SKM-1 treated with dmso at 0.1 percent for 144 hours (cell line): ENCODE measurements at regions not wholly inside any gene's neighbourhood (a gene's known extent, or its start where the extent isn't known, plus 50 kb on each side); places are given as distances from the start of the nearest gene placed in this dataset.

ENCODE experiments used
- DNase-seq: peaks from one replicate; lab custom pipeline; 2025; ENCODE audit not compliant: unreplicated experiment; lab: John Stamatoyannopoulos, UW

DNA sequence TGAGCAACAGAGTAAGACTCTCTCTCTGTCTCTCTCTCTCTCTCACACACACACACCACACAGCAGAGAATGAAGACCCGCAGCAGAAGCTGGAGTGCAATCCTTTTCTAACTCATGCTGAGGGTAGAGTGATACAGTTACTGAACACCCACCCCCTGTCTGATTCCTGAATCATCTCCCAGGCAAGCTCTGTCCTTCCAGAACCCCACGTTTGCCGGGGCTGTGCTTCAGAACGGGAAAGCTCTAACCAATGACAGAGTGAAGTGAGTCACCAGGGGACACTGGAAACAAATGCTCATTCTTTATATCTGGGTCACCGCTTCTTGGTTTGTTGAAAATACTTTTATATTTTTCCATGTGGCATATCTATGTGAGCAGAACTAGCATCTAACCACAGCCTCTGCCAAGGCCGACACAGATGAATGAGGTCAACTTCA is 553.7 kb upstream of the AMELY start:
- DNase-seq, result no peak

DNA sequence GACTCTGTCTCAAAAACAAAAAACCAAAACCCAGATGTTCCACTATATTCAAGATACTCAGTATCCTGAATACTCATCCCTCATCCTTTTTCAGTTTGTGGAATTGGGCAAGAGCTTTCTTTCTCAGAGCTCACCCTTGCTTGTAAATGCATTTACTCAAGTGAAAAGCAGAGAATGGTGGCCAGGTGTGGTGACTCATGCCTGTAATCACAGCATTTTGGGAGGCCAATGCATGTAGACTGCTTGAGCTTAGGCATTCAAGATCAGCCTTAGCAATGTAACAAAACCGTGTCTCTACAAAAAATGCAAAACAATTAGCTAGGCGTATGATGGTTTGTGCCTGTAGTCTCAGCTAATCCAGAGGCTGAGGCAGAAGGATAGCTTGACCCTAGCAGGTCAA is 553.2 kb upstream of the AMELY start:
- DNase-seq, result no peak

DNA sequence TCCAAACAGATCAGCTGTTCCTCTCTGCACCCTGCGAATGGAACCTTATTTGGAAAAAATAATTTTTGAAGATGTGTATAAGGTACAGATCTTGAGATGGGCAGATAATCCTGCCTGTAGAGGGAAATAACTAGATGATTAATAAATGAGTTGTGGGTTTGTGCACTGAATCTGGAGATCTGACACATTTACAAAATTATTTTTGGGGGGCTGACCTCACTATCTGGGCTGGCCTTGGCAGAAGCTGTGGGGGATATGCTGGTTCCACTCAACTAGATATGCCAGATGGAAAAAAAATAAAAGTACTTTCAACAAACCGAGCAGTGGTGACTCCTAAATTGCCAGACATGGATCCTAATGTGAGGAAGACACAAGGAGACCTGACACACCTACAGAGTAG is 552.2 kb upstream of the AMELY start:
- no peak for DNase-seq

DNA sequence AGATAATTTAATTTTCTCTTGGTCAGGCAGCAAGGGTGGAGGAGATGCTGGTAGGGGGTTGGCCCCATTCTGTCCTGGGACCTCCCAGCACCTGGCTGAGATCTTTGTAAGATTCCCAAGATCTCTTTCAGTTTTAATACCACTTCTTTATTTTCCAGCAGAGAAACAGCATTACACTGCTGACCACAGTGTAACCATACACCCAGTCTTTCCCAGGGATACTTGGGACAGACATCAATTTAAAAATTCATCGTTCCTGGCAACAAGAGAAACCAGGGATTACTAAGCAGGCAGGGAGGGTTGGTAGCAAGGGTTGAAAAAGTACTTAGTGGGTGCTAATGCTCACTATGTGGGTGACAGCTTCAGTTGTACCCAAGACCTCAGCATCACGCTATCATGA is 551.6 kb upstream of the AMELY start:
- no peak for DNase-seq

DNA sequence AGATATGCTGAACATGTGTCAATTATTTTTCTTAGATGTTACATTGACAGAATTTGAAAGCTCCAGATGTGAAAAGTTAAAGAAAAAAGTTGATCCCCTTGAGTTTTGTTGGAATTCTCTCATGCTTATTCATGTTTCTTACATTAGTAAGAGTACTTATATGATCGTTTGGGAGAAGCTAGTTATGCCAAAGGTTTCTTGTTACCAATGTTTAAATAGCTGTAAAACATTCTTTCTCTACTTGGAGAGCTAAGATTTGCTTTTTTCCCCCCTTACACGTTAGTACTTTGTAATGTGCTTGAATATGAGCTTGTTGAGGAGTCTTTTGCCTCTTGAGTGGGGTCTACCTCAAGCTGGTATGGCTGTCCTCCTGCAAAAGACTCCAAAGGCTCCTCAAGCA is 551.1 kb upstream of the AMELY start:
- DNase-seq, result no peak

DNA sequence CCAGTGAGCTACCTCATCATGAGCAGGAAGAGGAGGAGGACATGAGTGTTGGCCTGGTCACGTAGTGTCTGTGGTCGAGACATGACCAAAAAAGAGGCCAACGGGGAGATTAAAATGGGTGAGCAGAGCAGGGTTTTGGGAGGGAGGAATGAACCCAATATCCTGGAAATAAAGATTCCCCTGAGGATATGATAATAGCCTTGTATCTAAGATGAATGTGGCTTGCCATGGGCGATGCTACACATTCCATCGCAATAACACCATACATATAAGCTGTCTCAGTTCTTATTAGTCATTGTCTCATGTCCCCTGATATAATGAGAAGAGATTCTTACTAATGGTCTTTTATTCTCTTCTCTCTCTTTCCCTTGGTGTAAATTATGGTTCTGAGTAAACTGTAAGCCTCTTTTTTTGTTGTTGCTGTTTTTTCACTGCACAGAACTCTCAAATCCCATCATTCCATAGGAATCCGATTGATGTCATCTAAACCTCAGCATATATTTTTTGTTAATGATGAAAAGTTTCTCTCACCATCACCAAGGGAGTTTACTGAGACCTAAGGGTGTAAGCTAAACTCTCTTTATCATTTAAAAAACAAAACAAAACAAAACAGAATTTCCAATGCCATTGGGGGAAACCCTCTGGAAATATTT is 550.4 kb upstream of the AMELY start:
- no peak for DNase-seq

DNA sequence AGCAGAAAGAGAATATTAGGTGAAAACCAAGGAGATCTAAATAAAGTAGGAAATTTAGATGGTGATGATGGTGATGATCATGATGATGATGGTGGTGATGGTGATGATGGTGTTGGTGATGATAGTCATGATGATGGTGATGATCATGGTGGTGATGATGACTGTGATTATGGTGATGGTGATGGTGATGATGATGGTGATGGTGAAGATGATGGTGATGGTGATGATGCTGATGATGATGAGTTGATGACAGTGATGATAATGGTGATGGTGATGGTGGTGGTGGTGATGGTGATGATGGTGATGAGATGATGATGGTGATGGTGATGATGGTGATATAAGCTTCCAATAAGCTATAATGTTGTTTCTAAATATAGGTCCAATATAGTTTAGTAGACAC is 548.2 kb upstream of the AMELY start:
- DNase-seq, result no peak

DNA sequence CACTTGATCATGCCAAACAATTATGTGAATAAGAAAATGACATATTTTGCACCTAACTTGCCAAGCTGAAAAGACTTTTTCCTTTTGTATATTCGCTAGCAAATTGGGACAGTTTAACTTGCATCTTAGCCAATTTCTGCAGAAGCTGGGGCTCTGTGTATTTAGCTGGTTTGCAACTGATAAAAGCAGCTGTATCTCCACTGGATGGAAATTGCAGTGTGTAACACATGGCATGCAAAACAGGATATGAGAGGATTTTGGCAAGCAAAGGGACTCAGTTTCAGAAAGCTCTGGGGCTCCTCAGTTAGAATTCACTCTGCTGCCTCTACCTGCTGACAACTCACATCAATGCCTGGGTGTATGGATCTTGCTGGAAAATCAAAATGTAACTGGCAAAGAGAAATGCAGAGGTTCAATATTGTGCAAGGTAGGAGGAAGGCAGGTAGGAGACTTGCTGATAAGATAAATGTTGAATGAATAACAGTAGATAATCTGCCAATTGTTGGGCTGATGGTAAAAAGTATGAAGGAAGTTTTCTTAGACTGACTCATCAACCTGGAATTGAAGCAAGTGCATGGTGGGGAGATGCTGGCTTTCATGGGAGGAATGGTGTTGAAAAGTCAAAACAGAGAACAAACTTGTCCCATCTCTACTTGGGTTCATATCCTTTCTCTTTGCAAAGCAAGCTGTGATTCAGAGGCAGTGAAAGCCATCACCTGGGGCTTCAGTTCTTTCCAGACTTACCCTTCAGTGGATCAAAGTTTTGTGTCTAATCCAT is 546.9 kb upstream of the AMELY start:
- DNase-seq, result no peak

DNA sequence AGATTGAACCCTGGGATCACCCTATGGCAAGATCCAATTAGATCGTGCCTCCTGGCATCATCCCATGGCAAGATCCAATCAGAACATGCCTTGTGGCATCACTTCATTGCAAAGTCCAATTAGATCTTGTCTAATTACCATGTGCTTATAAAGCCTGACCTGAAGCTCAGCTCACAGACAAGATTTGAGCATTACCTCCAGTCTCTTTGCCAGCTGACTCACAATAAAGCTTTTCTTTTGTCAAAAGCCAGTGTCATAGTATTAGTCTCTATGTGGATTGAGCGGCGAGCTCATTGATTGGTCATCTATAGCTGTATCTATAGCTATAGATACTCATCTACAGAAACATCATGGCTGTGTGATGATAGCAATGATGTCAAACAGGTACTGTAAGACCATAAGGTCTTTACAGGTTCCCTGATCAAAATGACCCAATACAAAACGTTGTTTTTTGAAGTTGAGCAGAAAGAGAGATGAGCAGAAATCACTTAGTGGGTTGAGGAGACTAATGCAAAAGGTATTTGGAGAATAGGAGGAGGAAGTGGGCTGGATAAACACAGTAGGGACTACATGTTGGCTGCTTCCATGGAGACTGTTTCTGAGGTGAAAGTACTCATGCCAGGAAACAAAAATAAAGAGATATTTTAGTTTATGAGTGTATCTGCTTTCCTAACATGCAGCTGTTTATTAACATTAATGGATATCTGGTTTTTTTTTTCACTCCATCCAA is 545.9 kb upstream of the AMELY start:
- no peak for DNase-seq

DNA sequence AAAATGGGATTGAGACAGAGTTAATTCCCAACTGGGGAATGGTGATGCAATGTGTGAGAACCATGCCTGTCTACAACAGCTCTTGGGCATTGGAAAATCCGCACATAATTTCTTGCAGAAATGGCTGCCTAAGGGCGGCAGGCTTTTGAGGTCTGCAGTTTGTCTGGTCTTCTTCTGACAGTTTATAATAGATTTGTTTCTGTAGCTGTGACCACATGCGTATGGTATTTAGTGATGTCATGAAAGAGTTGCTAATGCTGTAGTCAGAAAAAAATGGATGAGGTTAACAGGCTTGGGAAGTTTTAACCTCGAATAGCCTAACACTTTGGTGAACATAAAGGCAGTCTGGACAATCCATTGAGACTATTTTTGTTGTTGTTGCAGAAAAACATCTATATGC is 544.1 kb upstream of the AMELY start:
- no peak for DNase-seq

DNA sequence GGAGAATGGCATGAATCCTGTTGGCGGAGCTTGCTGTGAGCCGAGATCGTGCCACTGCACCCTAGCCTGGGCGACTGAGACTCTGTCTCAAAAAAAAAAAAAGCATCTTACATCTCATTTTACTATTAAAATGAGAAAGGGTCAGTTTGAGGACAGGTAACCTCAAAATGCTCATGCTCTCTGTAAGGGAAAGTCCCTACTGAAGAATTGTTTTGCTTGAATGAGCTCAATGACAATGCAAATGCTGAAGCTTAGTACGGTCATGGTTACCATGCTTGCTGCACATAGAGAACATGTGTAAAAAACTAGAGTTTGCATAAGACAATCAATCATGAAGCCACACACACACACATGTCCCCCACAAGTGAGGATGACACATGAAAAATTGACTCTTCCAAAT is 541.8 kb upstream of the AMELY start:
- no peak for DNase-seq

DNA sequence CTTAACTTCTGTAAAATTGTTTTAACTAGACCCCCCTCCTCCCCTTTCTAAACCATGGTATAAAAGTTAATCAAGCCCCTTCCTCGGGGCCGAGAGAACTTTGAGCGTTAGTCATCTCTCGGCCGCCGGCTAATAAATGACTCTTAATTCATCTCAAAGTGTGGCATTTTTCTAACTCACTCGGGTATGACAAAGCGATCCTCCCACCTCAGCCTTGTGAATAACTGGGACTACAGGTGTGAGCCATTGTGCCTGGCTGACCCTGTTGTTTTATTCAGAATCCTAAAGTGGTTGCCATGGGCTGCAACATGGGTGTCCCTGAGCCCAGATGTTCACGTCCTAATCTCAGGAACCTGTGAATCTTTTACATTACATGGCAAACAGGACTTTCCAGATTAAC is 540.7 kb upstream of the AMELY start:
- DNase-seq, result no peak

DNA sequence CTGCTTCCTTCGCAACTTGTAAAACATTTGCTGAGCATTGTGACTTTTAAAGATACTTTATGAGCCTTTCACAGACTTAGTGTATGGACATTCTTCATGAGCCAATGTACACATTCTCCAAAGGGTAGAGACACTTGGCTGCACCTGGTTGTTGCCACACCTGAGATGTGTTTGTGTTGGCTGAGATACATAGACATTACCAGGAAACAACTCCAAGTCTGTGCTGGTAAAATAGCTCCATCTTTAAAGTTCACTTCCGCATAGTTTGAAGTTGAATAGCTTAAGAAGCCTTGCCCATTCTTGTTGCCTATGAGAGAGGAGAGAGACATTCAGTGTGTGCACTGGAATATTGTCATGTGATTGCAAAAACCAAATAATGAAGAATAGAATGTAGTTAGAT is 538.3 kb upstream of the AMELY start:
- DNase-seq, result no peak

DNA sequence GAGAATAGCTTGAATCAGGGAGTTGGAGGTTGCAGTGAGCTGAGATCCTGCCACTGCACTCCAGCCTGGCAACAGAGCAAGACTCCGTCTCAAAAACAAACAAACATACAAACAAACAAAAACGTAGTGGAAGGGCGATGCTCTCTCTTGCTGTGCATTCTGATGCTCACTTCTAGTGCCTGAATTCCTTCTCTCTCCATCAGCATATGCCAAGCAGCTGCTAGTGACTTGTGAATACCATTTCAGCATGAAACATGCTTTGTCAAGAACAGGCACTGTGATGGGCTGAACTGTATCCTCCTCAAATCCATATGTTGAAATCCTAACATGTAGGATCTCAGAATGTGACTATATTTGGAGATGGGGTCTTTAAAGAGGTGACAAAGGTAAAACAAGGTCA is 537.1 kb upstream of the AMELY start:
- no peak for DNase-seq

DNA sequence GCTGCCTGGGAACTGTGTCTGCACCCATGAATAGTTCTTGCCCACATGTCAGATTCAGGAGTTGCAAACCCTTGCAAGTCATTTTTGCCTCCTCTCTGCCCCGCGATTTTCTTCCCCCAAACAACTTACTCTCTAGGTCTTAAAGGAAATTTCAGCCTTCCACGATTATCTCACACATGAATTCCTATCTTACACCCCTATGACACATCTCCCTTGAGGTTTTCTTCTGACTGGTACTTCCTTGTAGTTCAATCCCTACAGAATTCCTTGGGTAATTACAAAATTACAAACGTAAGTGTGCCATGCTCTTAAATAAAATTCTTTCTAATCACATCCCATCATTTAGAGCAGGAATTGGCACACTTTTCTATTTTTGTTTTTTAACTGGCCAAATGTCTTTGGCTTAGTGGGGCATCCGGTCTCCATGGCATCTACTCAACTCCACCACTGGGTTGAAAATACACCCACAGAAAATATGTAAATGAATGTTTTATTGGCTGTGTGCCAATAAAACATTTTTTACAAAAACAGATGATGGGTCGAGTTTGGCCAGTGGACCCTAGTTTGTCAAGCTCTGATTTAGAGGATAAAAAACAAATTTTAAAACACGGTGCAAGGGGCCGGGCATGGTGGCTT is 536.4 kb upstream of the AMELY start:
- DNase-seq, result no peak

DNA sequence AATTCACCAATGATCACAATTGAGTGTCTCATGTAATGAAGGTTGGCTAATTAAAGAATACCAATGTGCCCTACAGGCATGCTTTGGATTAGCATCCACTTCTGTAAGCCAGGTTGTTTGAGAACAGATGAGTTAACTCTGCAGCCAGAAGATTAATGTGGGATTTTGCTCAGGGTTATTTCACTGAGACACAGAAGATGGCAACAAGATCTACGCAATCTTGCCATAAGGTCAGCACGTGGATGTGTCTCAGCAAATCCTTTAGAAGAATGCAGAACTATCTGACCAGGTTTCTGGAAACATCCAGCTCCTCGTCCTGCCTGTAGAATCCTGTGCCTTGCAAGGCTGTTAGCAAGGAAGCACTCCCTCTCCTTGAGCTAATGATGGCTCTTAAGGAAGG is 532.6 kb upstream of the AMELY start:
- no peak for DNase-seq

DNA sequence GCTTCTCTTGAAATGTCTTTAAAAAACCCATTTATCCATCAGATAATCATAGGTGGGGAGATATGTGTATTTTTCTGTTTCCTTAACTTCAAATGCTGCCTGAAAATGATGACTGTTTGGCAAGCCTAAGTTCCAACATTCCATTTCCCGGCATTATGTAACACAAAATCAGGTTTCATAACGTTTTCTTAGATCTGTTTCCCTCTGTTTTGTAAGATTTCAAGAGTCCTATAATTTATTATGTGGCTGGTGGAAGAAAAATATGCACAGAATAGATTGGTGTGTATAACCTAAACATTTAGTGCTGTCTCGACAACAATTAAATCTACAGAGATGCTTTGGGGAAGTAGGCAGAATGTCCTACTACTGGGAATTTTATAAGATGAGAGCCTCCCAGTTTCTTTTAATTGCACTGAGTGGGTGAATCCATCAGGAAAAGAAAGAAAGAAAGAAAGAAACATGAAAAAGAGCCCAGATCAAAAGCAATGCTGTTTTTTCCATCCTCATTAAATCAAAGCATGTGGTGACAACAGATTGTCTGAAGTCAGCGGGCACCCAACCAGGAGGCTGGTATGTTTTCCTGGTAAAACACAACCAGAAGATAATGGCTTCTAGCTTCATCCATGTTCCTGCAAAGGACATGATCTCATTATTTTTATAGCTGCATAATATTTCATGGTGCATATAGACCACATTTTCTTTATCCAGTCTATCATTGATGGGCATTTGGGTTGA is 529.4 kb upstream of the AMELY start:
- no peak for DNase-seq

DNA sequence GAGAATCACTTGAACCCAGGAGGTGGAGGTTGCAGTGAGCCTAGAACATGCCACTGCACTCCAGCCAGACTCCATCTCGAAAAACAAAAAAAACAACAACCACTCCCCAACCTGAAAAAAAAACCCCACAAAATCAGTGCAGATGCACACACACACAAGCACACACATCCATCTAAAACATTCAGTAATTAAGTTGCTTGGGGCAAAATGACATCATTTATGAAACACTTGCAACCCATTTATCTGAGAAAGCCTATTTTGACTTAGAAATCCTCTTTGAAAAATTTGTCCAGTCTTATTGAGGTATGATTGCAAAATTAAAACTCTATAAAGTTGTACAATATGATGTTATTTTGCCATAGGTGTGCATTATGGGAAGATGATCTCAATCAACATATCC is 525.5 kb upstream of the AMELY start:
- DNase-seq, result no peak

DNA sequence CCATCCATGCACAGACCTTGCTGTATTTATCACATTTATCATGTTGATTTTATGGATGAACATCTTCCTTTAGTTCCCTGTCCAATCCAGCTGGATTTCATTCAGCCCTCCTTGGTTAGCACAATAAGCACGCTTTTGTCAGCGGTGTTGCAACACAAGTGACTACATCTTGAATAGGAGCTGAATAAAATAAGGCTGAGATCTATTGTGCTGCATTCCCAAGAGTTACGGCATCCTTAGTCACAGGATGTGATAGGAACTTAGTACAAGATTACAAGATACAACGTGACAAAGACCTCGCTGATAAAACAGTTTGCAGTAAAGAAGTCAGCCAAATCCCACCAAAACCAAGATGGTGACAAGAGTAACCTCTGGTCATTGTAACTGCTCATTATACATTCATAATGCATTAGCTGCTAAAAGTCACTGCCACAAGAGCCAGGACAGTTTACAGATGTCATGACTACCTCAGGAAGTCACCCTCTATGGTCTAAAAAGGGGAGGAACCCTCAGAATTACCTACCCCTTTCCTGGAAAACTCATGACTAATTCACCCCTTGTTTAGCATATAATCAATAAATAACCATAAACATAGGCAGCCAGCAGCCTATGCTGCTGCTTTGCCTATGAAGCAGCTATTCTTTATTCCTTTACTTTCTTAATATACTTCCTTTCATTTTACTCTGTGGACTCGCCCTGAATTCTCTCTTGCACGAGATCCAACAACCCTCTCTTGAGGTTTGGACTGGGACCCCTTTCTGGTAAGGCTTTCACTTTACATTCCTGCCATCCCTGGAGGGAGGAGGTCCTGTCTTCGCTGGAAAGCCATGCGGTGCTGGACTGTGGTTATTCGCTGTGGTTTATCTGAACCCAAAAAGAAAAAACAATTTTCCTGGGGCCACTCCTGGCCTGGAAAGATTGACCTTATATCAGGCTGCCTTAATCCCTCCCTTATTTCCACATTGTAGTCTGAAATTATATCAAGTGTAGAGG is 522.6 kb upstream of the AMELY start:
- no peak for DNase-seq

DNA sequence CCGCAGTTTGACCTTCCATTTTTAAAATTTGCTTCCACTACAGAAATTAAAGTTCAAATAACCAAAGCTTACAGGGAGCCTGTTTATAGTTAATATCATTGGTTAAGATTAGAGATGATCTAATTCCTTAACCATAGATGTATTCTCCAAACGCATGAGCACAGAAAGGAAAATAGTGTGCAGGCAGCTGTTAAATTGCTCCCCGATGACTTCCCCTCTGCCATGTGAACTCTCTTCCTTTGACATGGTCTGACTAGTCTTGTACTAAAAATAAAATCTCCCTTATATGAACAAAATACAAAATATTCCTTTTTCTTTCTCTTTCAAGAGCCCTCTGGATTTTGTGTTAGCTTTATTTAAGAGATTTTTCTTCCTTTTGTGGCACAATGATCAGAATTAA is 507.6 kb upstream of the AMELY start:
- no peak for DNase-seq
